B cell (primary cell): ENCODE measurements at regions not wholly inside any gene's neighbourhood (a gene's known extent, or its start where the extent isn't known, plus 50 kb on each side); places are given as distances from the start of the nearest gene placed in this dataset.

Source experiments
- EZH2 ChIP-seq: IDR thresholded peaks from 2 replicates; pipeline ENCODE4 v1.6.1; 2012; ENCODE audit warnings: borderline replicate concordance, low read depth, mild to moderate bottlenecking, moderate library complexity, low read length; ENCODE audit not compliant: insufficient read depth, poor library complexity, severe bottlenecking
- TF ChIP-seq, protein P1 (sequence below): fragments of 200-600 bp; IDR thresholded peaks from one replicate; pipeline ENCODE4 v1.8.0; 2022; ENCODE audit warnings: antibody characterized with exemption, mild to moderate bottlenecking

DNA sequence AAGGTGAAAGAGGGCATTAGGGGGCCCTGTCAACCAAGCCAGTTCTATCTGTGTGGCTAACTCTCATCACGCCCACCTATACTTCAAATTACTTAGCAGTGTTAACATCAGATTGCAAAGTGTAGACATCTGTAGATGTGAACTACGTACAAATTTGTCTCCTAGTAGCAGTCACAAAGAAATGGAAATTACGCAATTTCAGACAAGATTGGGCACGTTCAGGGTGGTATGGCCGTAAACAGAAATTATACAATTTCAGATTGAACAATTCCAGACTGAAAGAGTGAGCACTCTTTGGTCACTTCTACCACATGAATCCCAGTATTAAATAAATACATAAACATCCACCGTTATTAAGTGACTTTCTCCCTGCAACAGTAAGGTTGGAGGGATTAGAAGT is 592.7 kb upstream of the PSMD7 start:
- TF ChIP-seq, protein P1, sequence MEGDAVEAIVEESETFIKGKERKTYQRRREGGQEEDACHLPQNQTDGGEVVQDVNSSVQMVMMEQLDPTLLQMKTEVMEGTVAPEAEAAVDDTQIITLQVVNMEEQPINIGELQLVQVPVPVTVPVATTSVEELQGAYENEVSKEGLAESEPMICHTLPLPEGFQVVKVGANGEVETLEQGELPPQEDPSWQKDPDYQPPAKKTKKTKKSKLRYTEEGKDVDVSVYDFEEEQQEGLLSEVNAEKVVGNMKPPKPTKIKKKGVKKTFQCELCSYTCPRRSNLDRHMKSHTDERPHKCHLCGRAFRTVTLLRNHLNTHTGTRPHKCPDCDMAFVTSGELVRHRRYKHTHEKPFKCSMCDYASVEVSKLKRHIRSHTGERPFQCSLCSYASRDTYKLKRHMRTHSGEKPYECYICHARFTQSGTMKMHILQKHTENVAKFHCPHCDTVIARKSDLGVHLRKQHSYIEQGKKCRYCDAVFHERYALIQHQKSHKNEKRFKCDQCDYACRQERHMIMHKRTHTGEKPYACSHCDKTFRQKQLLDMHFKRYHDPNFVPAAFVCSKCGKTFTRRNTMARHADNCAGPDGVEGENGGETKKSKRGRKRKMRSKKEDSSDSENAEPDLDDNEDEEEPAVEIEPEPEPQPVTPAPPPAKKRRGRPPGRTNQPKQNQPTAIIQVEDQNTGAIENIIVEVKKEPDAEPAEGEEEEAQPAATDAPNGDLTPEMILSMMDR = no peak
- no peak for TF ChIP-seq EZH2
